HG03565 (cell line): ENCODE measurements at regions not wholly inside any gene's neighbourhood (a gene's known extent, or its start where the extent isn't known, plus 50 kb on each side); places are given as distances from the start of the nearest gene placed in this dataset.

Source experiments
- ATAC-seq: cut with Tn5 transposase; IDR thresholded peaks from one replicate; pipeline ENCODE4 v1.9.1; 2021; ENCODE audit warnings: mild to moderate bottlenecking, moderate library complexity; ENCODE audit not compliant: unreplicated experiment

GRCh38 chr3:30113906-30114305 lies 492.5 kb upstream of the TGFBR2 start:
- ATAC-seq = no peak

- no peak for ATAC-seq
Measured at GRCh38 chr3:30114918-30115317, 491.5 kb upstream of the TGFBR2 start.

GRCh38 chr3:30122359-30122758 lies 484.0 kb upstream of the TGFBR2 start:
- no peak for ATAC-seq

GRCh38 chr3:30123224-30123623 lies 483.2 kb upstream of the TGFBR2 start:
- no peak for ATAC-seq

- ATAC-seq = no peak
Measured at GRCh38 chr3:30123755-30124154, 482.6 kb upstream of the TGFBR2 start.

GRCh38 chr3:30124435-30125370 lies 481.7 kb upstream of the TGFBR2 start:
- ATAC-seq = no peak

- no peak for ATAC-seq
Measured at GRCh38 chr3:30129765-30130164, 476.6 kb upstream of the TGFBR2 start.

- no peak for ATAC-seq
Measured at GRCh38 chr3:30130391-30130790, 476.0 kb upstream of the TGFBR2 start.

GRCh38 chr3:30131191-30131590 lies 475.2 kb upstream of the TGFBR2 start:
- ATAC-seq = no peak

- no peak for ATAC-seq
Measured at GRCh38 chr3:30135190-30135589, 471.2 kb upstream of the TGFBR2 start.

GRCh38 chr3:30139283-30139682 lies 467.1 kb upstream of the TGFBR2 start:
- no peak for ATAC-seq

GRCh38 chr3:30140356-30141075 lies 465.9 kb upstream of the TGFBR2 start:
- ATAC-seq = no peak

GRCh38 chr3:30141178-30141581 lies 465.2 kb upstream of the TGFBR2 start:
- ATAC-seq = no peak

- ATAC-seq = no peak
Measured at GRCh38 chr3:30141927-30142326, 464.5 kb upstream of the TGFBR2 start.

- ATAC-seq = no peak
Measured at GRCh38 chr3:30142946-30143345, 463.5 kb upstream of the TGFBR2 start.

- ATAC-seq = no peak
Measured at GRCh38 chr3:30145281-30145680, 461.1 kb upstream of the TGFBR2 start.

- ATAC-seq = no peak
Measured at GRCh38 chr3:30146978-30147377, 459.4 kb upstream of the TGFBR2 start.

GRCh38 chr3:30154853-30155252 lies 451.5 kb upstream of the TGFBR2 start:
- ATAC-seq = no peak

GRCh38 chr3:30155755-30156154 lies 450.6 kb upstream of the TGFBR2 start:
- no peak for ATAC-seq

GRCh38 chr3:30156586-30157498 lies 449.6 kb upstream of the TGFBR2 start:
- no peak for ATAC-seq

- no peak for ATAC-seq
Measured at GRCh38 chr3:30161375-30161774, 445.0 kb upstream of the TGFBR2 start.
